ENCODE measurements at regions not wholly inside any gene's neighbourhood (a gene's known extent, or its start where the extent isn't known, plus 50 kb on each side); places are given as distances from the start of the nearest gene placed in this dataset.
A peak's percentile ranks its signal among the peaks of the same experiment; 100 is the strongest.
"Not testable (repeated sequence)": the region's sequence is repeated elsewhere in the genome, so short reads cannot be mapped to it uniquely, and the experiment has no call there.

GRCh38 chr6:119791736-119792135 lies 442.2 kb upstream of the MAN1A1 start:
- in situ Hi-C loops (cut with HindIII; ENCODE audit: low pct_ligation_motif_present, low pct_unique_long_range_greater_than_20kb, low sequenced_read_pairs), result no loop called here
- no peak for DNase-seq

DNA sequence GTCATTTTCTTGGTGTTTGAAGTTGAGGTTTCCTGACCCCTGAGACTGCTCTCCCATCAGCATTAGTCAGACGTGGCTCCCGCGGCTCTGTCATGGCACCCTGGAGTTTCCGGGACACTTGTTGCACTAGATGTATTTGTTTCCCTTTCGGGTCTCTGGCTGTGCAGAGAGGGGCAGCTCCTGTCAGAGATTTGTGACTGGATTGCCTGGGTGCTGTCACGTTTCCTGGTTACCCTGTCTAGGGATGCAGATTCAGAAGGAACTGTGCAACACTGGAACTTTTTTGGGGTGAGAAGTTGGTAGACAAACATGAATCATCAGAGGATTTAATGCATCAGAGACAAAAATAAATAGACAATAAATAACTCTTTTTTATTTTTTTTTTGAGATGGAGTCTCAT lies 431.8 kb upstream of the MAN1A1 start:
- in situ Hi-C loops (cut with HindIII; ENCODE audit: low pct_ligation_motif_present, low pct_unique_long_range_greater_than_20kb, low sequenced_read_pairs), result no loop called here
- no peak for DNase-seq

DNA sequence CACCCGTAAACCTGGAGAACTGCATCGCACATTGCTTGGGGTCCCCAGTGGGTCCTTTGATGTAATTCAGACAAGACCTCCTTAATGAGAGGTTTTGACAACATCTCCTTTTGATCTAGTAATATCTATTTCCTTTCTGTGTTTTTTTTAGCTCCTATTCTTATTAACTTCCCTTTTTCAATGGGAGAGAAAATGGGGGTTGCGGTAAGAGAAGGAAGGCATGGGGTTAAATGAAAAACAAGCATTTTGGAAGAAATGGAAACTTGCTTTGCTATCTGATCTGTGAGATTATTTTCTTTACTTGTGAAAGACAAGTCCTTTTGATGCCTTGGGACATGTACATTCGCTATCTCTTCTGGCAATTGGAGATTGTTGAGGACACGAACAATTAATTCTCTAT lies 418.6 kb upstream of the MAN1A1 start:
- in situ Hi-C loops (cut with HindIII; ENCODE audit: low pct_ligation_motif_present, low pct_unique_long_range_greater_than_20kb, low sequenced_read_pairs), result no loop called here
- no peak for DNase-seq

- no peak for DNase-seq
- in situ Hi-C loops (cut with HindIII; ENCODE audit: low pct_ligation_motif_present, low pct_unique_long_range_greater_than_20kb, low sequenced_read_pairs), result no loop called here
Observed at GRCh38 chr6:119764927-119765681, 415.5 kb upstream of the MAN1A1 start.

- in situ Hi-C loops (cut with HindIII; ENCODE audit: low pct_ligation_motif_present, low pct_unique_long_range_greater_than_20kb, low sequenced_read_pairs), result no loop called here
Observed at GRCh38 chr6:119760046-119760445, 410.5 kb upstream of the MAN1A1 start.

DNA sequence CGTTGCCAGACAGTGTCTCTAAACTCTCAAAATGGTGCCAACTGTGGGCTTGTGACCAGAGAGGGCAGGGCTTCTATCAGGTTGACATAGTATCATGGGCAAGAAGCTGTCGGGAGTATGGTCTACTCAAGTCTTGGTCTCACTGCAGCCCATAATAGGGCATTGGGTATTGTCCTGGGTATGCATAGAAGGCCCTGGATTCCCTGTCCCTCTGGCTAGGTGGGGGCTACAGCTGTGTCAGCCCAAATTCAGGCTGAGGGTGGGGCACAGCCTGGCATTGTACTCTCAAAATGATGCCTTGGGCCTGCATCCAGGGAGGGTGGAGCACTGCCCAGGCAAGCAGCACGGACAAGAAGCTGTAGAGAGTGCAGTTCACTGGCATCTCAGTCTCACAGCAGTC lies 408.8 kb upstream of the MAN1A1 start:
- DNase-seq, result no peak
- in situ Hi-C loops (cut with HindIII; ENCODE audit: low pct_ligation_motif_present, low pct_unique_long_range_greater_than_20kb, low sequenced_read_pairs), result no loop called here

More at GRCh38 chr6:119760046-119760445, 410.5 kb upstream of the MAN1A1 start:
- DNase-seq, result no peak

DNA sequence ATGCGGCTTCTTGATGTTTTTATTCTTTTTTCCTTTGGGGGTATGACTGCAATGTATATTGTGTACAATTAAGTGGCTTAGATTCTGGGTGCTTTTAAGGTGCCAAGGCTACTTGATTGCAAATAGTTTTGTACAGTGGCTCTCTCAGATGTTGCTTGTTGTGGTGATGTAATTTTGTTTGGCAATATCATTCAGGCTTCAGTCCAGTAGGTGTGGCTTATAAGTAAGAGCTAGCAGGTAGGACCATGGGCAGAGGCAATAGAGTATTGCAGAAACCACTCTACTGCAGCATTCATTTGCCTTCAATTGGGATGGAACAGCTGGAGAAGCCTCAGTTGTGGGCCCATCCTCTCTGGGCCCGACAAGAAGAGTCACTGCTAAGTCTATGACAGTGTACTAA lies 407.9 kb upstream of the MAN1A1 start:
- in situ Hi-C loops (cut with HindIII; ENCODE audit: low pct_ligation_motif_present, low pct_unique_long_range_greater_than_20kb, low sequenced_read_pairs), result no loop called here
- DNase-seq, result no peak

GRCh38 chr6:119749335-119749734 lies 399.8 kb upstream of the MAN1A1 start:
- DNase-seq, result no peak
- in situ Hi-C loops (cut with HindIII; ENCODE audit: low pct_ligation_motif_present, low pct_unique_long_range_greater_than_20kb, low sequenced_read_pairs), result no loop called here

- in situ Hi-C loops (cut with HindIII; ENCODE audit: low pct_ligation_motif_present, low pct_unique_long_range_greater_than_20kb, low sequenced_read_pairs); DNase-seq: not testable (repeated sequence)
Observed at GRCh38 chr6:119748535-119748934, 399.0 kb upstream of the MAN1A1 start.

DNA sequence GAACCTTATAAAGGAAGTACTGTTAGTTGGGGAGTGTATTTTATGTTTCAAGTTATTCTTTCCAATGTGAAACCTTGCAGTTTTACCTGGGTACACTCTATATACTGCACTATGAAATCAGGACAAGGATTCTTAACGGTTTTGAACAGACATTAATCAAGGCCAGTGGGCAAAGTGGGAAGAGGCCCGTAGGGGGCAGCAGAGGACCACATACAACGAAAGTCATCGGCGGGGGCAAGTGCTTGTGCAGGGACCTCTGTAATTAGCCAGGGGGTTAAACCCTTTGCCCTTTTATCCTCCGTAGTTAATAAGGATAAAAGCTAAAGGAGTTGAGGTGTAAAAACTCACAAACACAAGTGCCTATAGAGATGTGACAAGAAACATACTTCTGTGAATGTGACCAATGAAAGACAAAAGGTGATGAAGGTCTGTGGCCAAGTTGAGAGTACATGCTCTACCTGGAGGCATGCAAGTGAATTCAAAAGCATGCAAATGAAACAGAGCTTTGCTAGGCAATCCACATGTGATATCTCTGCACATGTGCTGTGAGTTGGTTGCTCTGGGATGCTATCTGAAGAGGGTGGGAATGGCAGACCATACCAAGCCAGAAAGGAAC lies 392.7 kb upstream of the MAN1A1 start:
- DNase-seq, result peak; percentile 41
- in situ Hi-C loops (cut with HindIII; ENCODE audit: low pct_ligation_motif_present, low pct_unique_long_range_greater_than_20kb, low sequenced_read_pairs), result no loop called here

DNA sequence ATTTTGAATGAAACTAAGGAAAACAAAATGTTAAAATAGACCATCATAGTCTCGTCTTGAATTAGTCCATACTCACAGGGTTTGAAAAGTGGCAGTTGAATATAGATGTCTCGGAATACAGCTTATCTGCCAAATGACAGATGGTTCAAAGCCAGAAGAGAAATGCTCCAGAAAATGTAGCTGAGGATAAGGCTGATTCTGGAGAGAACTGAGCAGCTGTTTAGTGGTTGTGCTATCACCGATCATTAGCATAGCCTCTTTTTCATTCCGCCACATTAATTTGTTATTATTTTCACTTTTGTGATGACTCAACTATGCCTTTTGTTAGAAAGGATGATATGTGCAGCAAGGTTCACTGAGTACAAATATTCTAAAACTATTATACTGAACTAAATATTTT lies 390.2 kb upstream of the MAN1A1 start:
- no peak for DNase-seq

GRCh38 chr6:119738425-119738824 lies 388.9 kb upstream of the MAN1A1 start:
- no peak for DNase-seq
- in situ Hi-C loops (cut with HindIII; ENCODE audit: low pct_ligation_motif_present, low pct_unique_long_range_greater_than_20kb, low sequenced_read_pairs), result no loop called here

More for the DNA sequence above, 390.2 kb upstream of the MAN1A1 start:
- in situ Hi-C loops (cut with HindIII; ENCODE audit: low pct_ligation_motif_present, low pct_unique_long_range_greater_than_20kb, low sequenced_read_pairs), result no loop called here

DNA sequence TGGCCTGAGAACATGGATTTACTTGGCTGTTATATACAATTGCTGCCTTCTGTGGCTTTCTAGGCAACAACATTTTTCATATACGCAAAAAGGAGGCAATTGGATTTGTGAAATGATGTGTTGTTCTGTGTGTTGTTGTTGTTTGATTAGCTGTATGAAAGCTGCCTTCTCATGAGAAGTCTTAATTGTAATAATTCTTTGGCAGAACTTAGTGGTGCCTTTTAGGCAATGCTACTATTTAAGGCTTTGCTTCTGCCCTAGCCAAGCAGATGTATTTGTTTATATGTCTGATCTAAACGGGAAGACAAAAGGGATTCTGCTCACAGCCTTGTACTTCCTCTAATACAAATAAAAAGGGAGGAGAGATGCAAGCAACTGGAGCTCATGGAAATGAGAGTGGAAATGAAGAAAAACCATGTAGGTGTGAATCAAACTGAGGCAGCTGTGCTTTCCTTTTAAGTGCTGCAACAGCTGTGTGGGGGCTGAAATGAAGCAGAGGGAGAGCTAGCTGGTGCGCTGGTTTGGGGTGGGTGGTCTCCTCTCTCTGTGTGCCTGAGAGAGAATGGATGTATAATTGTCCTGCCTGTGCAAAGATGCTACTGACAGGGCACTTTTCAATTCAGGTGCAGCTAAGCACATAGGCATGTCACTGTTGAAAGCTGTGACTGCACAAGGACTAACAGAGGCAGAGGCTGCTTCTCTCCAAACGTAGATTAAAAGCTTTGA lies 386.9 kb upstream of the MAN1A1 start:
- in situ Hi-C loops (cut with HindIII; ENCODE audit: low pct_ligation_motif_present, low pct_unique_long_range_greater_than_20kb, low sequenced_read_pairs), result no loop called here
- DNase-seq, result no peak

GRCh38 chr6:119735530-119735929 lies 386.0 kb upstream of the MAN1A1 start:
- in situ Hi-C loops (cut with HindIII; ENCODE audit: low pct_ligation_motif_present, low pct_unique_long_range_greater_than_20kb, low sequenced_read_pairs), result no loop called here
- no peak for DNase-seq

- in situ Hi-C loops (cut with HindIII; ENCODE audit: low pct_ligation_motif_present, low pct_unique_long_range_greater_than_20kb, low sequenced_read_pairs), result no loop called here
- no peak for DNase-seq
Observed at GRCh38 chr6:119734227-119734626, 384.7 kb upstream of the MAN1A1 start.

- no peak for DNase-seq
- in situ Hi-C loops (cut with HindIII; ENCODE audit: low pct_ligation_motif_present, low pct_unique_long_range_greater_than_20kb, low sequenced_read_pairs), result no loop called here
Observed at GRCh38 chr6:119728935-119729334, 379.4 kb upstream of the MAN1A1 start.

DNA sequence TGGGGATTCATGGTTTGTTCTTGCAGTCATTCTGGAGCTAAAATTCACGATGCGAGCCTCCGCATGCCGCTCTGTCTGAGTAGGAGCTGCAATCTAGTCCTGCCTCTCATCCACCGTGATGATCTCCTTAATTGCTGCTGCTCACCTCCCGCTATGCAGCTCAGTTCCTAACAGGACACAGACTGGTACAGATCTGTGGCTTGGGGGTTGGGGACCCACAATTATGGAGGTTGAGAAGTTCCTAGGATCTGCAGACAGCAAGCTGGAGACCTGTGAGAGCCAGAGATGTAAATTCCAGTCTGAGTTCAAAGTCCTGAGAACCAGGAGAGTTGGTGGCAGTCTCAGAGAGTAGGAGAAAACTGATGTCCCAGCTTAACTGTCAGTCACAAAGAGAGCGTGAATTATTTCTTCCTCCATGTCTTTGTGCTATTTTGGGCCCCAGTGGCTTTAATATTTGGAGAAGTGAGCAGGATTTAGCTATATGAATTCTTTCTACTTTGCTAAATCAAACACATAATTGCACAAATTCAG lies 378.7 kb upstream of the MAN1A1 start:
- in situ Hi-C loops (cut with HindIII; ENCODE audit: low pct_ligation_motif_present, low pct_unique_long_range_greater_than_20kb, low sequenced_read_pairs), result no loop called here

GRCh38 chr6:119727504-119728219 lies 378.1 kb upstream of the MAN1A1 start:
- no peak for DNase-seq
- in situ Hi-C loops (cut with HindIII; ENCODE audit: low pct_ligation_motif_present, low pct_unique_long_range_greater_than_20kb, low sequenced_read_pairs), result no loop called here

More for the DNA sequence above, 378.7 kb upstream of the MAN1A1 start:
- no peak for DNase-seq

DNA sequence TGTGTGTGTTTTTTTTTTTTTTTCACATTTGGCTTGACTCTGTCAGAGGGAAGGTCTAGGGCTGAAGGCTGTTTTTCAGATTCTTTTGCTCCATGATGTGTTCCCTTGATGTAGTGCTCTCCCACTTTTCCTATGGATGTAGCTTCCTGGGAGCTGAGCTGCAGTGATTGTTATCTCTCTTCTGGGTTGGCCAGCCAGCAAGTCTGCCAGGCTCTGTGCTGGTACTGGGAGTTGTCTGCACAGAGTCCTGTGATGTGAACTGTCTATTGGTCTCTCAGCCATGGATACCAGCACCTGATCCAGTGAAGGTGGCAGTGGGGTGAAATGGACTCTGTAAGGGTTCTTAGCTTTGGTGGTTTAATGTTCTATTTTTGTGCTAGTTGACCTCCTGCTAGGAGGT lies 377.4 kb upstream of the MAN1A1 start:
- DNase-seq; in situ Hi-C loops (cut with HindIII; ENCODE audit: low pct_ligation_motif_present, low pct_unique_long_range_greater_than_20kb, low sequenced_read_pairs): not testable (repeated sequence)
